GM18868 (cell line): ENCODE measurements at regions not wholly inside any gene's neighbourhood (a gene's known extent, or its start where the extent isn't known, plus 50 kb on each side); places are given as distances from the start of the nearest gene placed in this dataset.

Source experiments
- ATAC-seq: cut with Tn5 transposase; IDR thresholded peaks from one replicate; pipeline ENCODE4 v1.9.1; 2021; ENCODE audit warnings: mild to moderate bottlenecking, moderate library complexity; ENCODE audit not compliant: unreplicated experiment

DNA sequence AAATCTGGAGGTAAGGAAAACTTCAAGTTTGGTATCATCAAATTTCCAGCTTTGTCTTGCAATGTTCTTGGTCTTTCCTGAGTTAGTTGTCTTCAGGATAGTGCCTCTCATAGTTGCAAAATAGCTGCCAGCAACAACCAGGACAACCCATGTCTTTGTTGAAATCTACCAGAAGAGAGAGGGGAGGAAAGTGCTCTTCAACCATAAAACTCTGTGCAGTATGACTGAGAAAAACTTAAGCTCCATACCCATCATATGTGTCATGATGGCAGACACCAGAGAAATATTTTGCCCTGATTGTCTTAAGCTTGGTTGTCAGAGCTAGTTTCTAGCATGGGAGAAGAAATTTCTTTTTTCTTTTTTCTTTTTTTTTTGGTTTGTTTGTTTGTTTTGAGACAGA lies 103.3 kb downstream of the SPRY2 start:
- ATAC-seq: no peak

DNA sequence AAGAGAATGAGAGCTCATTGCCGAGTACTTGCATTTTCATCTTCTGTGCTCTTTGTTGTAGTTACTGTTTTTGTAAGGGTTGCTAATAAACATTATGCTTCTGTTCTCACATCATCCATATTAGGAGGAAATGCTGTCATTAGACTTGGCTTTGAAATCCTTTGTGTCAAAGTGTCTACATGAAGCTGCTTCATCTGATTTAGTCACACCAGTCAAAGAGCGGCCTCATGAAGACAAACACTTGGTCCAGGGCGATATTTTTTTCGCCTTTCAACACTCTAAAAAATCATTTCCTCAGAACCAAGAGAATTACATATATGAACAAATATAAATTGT lies 105.0 kb downstream of the SPRY2 start:
- ATAC-seq: no peak

DNA sequence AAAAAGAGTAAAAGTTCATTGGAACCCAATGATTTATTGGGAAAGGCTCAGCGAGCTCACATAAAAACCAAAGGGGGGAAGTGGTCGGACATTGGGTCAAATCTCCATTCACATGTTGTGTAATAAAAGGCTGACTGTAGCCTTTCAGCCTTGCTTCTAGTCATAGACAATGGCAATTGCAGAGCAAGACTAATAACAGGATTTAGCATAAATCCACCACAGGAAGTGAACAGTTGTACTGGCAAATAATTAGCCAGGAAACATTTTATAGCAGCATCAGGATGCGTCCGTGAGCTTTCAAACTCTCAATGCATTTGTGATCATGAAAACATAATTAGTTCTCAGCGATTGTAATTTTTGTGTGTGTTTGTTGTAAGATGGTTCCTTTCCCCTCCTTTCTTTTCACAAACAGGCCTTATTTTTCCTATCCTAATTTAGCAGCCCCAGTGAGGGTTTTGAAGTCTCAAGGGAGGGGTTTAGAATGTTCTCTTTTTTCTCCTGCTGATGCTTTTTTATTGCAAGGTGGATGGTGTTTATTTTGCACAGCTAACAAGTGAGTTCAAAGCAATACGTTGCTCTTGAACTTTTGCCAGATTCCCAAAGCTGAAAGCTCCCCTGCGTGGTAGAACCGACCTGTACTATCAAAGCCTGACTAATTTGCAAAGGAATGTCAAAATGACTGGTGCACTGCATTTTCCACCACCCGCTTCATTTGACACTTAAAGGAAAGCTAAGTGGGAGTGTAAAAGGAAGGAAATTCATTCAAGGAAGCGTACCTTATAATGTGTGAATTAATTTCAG lies 105.6 kb downstream of the SPRY2 start:
- peak; percentile 73 for ATAC-seq

DNA sequence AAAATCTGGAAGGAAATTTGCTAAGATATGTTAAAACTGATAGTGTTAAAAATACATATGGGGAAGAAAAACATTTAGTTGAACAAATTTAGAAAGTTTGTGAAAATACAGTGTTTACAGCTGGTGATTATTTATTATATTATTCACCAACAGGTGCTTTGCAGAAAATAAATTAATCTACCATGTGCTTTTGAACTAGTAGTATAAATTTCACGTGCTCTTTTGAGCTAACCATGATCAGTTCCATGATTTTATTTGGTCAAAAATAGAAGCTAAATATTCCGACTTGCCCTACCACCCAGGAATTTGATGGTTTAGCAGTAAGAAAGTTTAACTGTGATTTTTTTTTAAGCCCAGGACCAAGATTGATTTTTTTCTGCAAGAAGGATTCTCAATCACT lies 113.3 kb downstream of the SPRY2 start:
- no peak for ATAC-seq

DNA sequence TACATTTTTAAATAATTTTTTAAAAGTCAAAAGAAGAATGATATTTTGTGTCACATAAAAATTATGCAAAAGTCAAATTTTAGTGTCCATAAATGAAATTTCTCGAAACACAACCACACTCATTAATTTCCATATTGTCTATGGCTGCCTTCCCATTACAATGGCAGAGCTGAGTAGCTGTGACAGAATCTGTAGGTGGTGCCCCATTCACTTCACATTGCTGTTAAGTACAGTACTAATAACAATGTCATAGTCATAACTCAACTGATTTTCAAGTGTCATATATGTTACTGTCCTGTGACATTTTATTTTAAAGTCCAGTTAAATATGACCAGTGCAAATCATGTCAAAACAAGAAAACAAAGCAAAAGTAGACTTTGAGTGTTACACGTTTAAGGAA lies 114.3 kb downstream of the SPRY2 start:
- peak; percentile 60 for ATAC-seq

DNA sequence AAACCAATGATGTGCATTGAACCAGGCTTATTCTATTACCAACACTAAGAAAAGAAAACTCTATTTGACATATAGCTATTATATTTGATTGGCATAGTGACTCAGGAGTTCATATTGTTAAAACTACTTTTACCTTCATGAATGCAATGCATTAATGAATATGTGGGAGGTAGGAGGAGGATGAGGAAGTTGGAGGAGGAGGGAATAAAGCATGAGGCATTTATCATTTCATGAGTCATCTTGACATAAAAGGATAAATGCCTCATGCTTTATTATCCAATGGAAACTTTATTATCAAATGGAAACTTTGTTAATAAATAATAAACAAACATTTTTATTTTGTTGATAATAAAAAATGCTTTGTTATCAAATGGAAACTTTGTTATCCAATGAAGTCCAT lies 116.5 kb downstream of the SPRY2 start:
- no peak for ATAC-seq

DNA sequence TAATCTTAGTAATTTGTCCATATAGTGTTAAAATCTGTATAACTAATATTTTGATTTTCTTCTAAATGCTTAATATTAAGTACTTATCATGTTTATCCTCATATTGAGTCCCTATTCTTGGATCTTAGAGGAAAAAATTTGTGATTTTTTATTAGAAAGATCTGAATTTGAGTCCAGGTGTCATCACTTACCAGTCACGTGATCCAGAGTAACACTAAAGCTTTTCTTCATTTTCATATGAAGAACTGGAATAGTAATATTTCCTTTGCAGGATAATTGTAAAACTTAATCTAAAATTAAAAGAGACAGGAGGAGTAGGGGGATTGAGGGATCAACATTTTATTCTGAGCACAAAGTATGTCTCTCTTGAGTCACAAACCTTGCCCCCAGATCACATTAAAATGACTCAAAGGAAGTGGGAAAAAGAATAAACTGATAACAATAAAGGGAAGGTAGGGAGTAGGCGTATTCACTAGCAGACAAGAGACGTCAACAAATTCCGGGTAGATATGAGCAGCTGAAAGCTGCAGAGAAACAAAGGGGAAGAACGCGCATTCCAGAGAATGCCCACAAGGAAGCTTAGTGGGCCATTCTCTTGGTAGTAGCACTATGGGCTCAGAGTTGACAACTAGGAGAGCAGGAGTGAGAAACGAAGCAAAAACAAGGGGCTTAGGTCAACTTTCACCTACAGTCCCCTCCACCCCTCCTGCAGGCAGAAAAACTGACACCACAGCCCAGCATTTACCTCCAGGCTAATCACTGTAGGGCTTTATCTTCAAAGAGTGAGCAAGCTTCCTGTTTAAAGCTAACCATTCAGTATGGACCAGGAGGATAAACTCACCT lies 123.1 kb downstream of the SPRY2 start:
- ATAC-seq: no peak

DNA sequence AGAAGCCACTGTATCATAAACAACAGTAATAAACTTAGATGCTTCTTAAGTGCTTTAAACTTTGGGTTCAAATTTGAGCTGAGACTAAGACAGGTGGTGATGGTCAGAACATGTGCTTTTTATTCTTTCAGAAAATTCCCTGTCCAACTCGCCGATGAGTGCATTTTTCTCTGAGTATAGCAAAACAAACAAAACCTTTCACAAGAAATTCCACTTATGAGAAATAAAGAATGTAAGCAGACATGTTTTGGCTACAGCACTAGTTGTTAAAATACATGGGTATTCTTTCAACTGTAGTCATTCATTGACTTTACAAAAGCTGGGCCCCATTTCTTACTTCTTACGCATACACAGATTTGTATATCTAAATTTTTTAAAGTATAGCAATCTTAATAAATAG lies 125.6 kb downstream of the SPRY2 start:
- ATAC-seq: no peak

DNA sequence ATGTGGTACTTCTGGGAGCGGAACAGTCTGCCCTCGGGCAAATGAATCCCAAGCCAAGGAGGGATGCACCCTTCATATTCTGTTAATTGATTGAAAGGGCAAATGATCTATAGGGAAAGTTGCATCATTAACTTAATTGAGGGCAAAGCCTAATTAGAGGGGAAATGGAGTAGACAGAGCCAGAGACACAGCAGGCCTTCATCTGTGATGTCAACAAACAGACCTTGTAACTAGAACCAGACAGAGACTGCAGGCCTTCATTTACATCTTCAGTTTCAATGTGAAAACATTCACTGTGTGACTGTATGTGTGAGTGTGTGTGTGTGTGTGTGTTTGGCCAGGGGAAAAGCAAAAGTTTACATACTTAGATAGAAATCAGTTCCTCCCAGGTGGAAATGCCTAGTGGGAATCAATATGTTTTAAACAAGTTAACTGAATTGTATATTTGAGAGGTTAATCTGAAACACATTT lies 126.4 kb downstream of the SPRY2 start:
- no peak for ATAC-seq

DNA sequence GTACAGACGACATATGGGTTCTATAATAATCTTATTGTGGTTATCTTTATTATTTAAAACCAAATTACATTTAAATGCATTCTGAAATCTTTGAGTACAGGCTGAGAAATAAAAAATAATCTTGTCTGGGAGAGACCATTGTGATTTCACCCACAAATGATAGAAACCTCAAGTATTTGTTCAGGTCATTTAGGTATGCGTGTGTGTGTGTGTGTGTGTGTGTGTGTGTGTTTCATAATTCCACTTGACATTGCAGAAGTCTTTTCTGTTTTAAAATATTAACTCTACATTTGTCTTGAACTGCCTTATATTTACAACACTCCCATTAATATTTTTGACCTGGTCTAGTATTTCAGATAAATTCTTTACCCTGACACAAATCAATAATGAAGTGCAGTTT lies 126.9 kb downstream of the SPRY2 start:
- ATAC-seq: no peak

DNA sequence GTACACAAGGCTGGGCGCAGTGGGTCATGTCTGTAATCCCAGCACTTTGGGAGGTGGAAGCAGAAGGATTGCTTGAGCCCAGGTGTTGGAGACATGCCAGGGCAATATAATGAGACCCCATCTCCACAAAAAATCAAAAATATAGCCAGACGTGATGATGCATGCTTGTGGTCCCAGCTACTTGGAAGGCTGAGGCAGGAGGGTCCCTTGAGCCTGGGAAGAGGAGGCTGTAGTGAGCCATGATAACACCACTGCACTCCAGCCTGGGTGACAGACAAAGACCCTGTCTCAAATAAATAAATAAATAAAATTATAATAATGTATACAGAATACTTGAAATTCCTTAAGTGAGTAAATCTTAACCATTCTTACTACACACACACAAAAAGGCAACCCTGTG lies 127.7 kb downstream of the SPRY2 start:
- ATAC-seq: no peak

DNA sequence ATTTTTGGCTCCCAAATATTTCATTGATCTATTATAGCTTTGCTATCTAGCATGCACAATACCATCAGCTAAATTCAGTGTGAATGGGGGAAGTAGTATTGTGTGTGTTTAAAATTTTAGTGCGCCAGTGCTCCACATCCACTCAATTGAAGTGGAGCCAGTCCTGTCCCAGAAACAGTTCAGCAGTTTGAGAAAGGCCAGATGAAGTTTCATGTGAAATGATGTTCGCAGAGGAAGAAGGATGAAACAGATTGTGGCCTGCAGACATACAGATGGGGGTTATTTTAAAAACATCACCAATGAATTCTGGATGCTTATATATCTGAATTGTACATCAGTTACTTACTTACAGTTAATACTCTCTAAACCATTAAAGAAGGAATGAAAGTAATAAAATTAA lies 129.4 kb downstream of the SPRY2 start:
- ATAC-seq: no peak

DNA sequence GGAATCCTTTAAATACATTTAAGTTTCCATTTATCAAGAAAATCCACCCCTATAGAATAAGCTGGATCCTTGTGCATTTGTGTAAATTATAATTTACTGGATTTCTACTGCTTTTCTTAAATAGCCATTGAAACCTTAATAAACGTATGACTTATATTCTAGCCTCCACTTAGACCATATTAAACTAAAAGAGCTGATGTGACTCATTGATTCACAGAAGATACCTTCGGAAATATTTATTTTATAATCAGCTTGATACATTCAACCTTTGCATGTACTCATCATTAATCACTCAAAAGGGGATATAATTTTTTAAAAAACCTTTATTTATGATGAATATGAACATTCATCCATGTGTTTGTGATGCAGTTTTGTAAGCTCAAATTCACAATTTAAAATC lies 136.3 kb downstream of the SPRY2 start:
- ATAC-seq: no peak

DNA sequence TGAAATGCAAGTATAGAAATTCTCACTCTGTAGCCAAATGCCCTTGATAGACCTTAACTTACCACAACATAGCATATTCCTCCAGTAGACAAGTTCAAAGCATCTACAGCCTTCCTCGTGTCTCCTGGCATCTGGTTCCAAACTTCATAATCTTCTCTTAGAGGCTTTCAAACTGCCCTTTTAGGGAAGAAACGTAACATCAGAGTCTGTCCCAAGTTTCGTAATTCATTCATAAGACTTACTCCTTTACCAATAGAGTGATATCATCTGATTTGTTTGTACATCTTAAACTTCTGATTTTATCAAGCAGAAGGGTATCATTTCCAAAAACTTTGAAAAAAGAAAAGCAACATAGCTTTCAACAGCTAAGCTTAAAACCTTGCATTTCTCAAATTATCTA lies 137.4 kb downstream of the SPRY2 start:
- peak; percentile 61 for ATAC-seq

DNA sequence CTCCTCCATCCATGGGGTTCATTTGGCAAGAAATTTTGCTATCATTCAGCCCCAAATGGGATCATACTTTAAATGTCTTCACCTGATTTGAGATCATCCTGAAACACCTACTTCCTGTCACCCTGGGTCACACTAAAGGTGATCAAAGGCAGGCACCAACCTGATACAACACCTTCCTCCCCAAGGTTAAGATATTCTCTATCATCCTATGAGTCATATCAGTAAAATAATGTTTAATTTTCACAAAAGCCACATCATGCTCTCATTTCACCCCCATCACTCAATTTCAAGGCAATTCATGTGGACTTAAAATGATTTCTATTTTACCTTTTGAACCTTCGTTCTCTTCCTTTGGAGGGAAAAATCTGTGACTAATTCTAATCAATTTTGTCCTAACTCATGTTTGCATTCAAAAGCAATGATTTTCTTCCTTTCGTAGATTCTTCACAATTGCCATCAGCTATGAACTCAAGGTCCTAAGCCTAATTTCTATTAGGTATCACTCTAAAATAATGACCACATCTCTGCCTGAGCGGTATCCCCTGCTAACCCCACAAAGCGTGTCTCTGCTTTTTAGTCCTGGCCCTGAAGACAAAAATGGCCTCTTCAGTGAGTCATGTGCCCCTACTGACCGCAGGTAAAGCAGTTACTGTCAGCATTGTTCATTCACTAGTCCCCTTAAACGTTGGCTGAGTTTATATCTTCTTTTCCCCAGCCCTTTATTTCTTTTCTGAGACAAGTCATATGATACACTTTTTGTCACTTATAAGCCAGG lies 139.0 kb downstream of the SPRY2 start:
- ATAC-seq: peak; percentile 42

DNA sequence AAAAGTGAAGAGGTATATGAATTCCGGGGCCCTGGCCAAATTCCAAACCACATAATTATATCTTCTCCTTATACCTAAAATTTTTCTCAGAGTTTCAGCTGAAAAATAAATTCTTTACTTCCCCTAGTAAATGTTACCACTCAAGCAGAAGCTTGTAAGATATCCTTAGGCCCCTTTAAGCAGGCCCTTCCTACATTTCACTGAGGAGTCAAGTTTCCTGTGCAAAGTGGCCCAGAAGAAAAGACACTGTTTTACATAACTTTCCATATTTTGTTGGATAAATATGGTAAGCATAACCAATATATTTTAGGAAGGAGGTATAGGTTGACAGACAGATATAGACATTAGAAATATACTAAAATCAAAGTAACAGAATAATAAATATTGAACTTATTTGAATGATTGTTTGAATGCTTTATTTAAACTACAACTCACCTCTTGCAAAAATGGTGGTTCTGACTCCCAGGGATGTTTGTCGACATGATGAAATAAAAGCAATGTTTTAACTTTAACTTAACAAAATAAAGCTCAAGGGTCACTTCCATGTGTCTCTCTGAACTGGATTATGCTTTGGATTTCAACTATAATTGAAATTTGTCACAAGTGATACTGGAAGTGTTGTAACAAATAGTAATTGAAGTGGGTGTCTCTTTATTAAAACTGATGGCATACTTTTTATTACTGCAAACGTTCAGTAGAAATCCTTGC lies 141.2 kb downstream of the SPRY2 start:
- no peak for ATAC-seq

DNA sequence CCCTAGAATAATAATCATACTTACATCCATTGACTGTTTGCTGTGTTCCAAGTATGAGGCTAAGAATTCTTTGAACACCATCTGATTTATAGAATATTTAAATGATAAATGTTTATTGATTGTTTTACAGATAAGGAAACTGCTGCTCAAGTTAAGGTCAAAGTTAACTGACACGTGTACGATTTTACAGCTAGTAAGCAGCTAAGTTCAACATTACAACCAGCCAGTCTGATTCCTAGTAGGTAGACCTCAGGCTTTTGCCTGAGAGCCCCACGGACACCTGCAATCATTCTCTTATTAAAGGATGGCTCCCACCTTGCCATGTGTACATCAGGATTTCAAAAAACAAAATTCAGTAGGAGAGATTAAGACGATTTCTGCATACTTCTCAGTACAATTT lies 141.9 kb downstream of the SPRY2 start:
- ATAC-seq: no peak

DNA sequence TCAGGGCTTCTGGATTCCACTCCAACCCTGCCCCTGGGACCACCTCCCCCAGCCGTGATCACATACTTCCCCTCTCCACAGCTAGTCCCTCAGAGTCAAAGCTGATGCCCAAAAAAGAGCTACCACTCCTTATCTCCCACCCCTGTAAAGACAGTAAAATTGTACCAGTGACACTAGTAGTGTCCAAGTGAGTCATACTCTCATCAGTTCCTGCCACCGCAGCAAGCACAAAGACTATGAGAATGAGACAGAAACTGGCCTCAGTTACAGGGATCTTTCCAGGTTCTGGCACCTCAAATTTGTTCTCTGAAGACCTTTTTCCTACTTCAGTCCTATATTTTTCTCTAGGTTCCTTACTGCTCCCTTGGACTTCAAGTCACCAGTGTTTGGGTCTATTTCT lies 144.2 kb downstream of the SPRY2 start:
- peak; percentile 56 for ATAC-seq

DNA sequence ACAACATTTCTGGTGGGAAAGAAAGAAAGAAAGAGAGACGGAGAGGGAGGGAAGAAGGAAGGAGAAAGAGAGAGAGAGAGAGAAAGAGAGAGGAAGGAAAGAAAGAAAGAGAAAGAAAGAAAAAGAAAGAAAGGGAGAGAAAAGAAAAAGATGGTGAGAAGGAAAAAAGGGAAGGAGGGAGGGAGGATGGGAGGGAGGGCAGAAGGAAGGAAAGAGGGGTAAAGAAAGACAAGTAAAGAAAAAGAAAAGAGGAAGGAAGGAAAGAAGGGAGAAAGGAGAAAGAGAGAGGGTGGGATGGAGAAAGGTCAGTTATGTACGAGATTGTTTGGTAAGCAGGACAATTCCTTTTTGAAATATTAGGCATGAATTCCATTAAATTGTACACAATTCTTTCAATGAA lies 145.3 kb downstream of the SPRY2 start:
- no peak for ATAC-seq

DNA sequence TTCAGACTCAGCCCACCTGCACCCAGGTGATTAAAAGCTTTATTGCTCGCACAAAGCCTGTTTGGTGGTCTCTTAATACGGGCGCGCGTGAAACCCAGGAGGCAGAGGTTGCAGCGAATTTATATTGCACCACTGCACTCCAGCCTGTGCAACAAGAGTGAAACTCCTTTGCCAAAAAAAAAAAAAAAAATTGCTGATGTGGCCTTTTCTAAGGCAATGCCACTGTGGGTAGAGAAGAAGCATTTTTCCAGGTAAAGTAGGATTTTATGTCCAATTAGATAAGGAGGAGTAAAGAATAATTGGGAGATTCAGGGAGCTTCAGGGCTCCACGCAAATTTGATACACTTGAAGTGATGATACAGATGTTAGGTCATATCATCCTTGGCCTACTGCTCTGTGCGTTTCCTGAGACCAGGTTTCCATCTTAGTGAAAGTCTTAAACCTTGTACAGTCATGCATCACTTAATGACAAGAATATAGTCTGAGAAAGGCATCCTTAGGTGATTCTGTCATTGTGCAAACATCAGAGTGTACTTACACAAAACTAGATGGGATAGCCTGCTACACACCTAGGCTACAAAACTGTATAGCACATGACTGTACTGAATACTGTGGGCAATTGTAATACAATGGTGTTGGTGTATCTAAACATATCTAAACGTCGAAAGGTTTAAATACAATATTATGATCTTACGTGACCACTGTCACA lies 150.9 kb downstream of the SPRY2 start:
- no peak for ATAC-seq
